Astrocyte (in vitro differentiated cells and primary cell): ENCODE measurements at regions not wholly inside any gene's neighbourhood (a gene's known extent, or its start where the extent isn't known, plus 50 kb on each side); places are given as distances from the start of the nearest gene placed in this dataset.

Source experiments
- DNase-seq: peaks from one replicate; pipeline ENCODE4 v3.0.0-alpha.2; 2010; ENCODE audit warnings: low read depth
- FAIRE-seq: peaks from 2 replicates; lab custom pipeline; 2011; peaks lifted over from hg19 to GRCh38; lab: Jason Lieb, UNC
- H2AFZ ChIP-seq: 2 replicates; pipeline ENCODE4 v1.6.0; 2012; ENCODE audit warnings: low read depth, low read length, inconsistent platforms
- H3K27ac ChIP-seq: 2 replicates; pipeline ENCODE4 v1.5.1; 2011; ENCODE audit warnings: low read depth, low read length, inconsistent platforms
- H3K27me3 ChIP-seq: 2 replicates; pipeline ENCODE4 v1.6.0; 2011; ENCODE audit warnings: low read length, inconsistent platforms; ENCODE audit not compliant: insufficient read depth
- H3K36me3 ChIP-seq: 2 replicates; pipeline ENCODE4 v1.5.1; 2011; ENCODE audit warnings: low read length, inconsistent platforms; ENCODE audit not compliant: insufficient read depth
- H3K4me1 ChIP-seq: 2 replicates; pipeline ENCODE4 v1.5.1; 2011; ENCODE audit warnings: low read length, inconsistent platforms; ENCODE audit not compliant: insufficient read depth
- H3K4me2 ChIP-seq: 2 replicates; pipeline ENCODE4 v1.6.0; 2012; ENCODE audit warnings: low read length, inconsistent platforms
- H3K4me3 ChIP-seq: 2 replicates; pipeline ENCODE4 v1.5.1; 2011; ENCODE audit warnings: low read depth, mild to moderate bottlenecking, low read length, inconsistent platforms; ENCODE audit not compliant: insufficient read depth
- H3K79me2 ChIP-seq: 2 replicates; pipeline ENCODE4 v1.6.0; 2012; ENCODE audit warnings: mild to moderate bottlenecking, low read length, inconsistent platforms; ENCODE audit not compliant: insufficient read depth
- H3K9ac ChIP-seq: 2 replicates; pipeline ENCODE4 v1.6.0; 2012; ENCODE audit warnings: mild to moderate bottlenecking, low read length, inconsistent platforms
- H3K9me3 ChIP-seq: 2 replicates; pipeline ENCODE4 v1.5.1; 2012; ENCODE audit warnings: low read depth, mild to moderate bottlenecking, low read length, inconsistent platforms; ENCODE audit not compliant: insufficient read depth
- H4K20me1 ChIP-seq: 2 replicates; pipeline ENCODE4 v1.6.0; 2012; ENCODE audit warnings: low read length, inconsistent platforms; ENCODE audit not compliant: insufficient read depth
- H3K27ac Mint-ChIP-seq: one replicate; pipeline ENCODE4 v1.8.0; 2021; ENCODE audit warnings: mild to moderate bottlenecking, mixed read lengths; ENCODE audit not compliant: unreplicated experiment
- H3K27me3 Mint-ChIP-seq: one replicate; pipeline ENCODE4 v1.8.0; 2021; ENCODE audit warnings: low read depth, mixed read lengths; ENCODE audit not compliant: unreplicated experiment
- H3K36me3 Mint-ChIP-seq: one replicate; pipeline ENCODE4 v1.8.0; 2021; ENCODE audit warnings: low read depth, mixed read lengths; ENCODE audit not compliant: unreplicated experiment
- H3K4me1 Mint-ChIP-seq: one replicate; pipeline ENCODE4 v1.8.0; 2021; ENCODE audit warnings: low read depth, mixed read lengths; ENCODE audit not compliant: unreplicated experiment
- H3K4me3 Mint-ChIP-seq: one replicate; pipeline ENCODE4 v1.8.0; 2021; ENCODE audit warnings: mild to moderate bottlenecking, moderate library complexity, mixed read lengths; ENCODE audit not compliant: unreplicated experiment
- H3K9me3 Mint-ChIP-seq: one replicate; pipeline ENCODE4 v1.8.0; 2021; ENCODE audit warnings: mild to moderate bottlenecking, mixed read lengths; ENCODE audit not compliant: unreplicated experiment
- EZH2 ChIP-seq: IDR thresholded peaks from 2 replicates; pipeline ENCODE4 v1.6.1; 2012; ENCODE audit warnings: mild to moderate bottlenecking, low read length, inconsistent platforms; ENCODE audit not compliant: insufficient read depth
- TF ChIP-seq, protein P1 (sequence below): IDR thresholded peaks from 2 replicates; pipeline ENCODE4 v1.5.1; 2011; ENCODE audit warnings: low read depth, mild to moderate bottlenecking, inconsistent platforms, low read length, moderate library complexity; ENCODE audit not compliant: insufficient read depth

DNA sequence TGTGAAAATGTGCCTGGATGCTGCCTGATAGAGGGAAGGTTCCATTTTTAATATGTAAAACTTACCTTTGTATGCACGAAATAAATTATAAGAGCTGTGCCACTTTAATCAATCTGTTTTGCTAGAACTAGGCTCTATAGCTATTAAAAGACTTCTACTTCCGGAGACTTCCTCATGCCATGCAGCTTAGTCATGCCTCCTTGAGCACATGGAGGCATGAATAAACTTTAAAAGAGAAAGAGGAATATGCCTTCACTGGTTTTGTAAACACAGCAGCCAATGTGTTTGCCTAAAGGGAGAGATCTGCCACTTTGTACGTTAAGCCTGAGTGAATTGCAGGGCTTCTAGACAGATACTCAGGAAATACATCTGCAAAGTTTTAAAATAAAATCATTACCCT lies 604.6 kb downstream of the LRRIQ3 start:
- H3K9me3 ChIP-seq: no peaks in the 10 kb centered on the region
- peaks cover 19% of the 10 kb centered on the region for H3K4me1 Mint-ChIP-seq
- H3K27me3 Mint-ChIP-seq: no peaks in the 10 kb centered on the region
- no peaks in the 10 kb centered on the region for H3K36me3 ChIP-seq
- H3K27me3 ChIP-seq: no peaks in the 10 kb centered on the region
- H2AFZ ChIP-seq: peak overlapping the region; percentile 73
- no peaks in the 10 kb centered on the region for H3K79me2 ChIP-seq
- peaks cover 10% of the 10 kb centered on the region for H3K4me1 ChIP-seq
- peak overlapping the region; percentile 38 for H3K9ac ChIP-seq
- no peak for FAIRE-seq
- no peak overlapping the region for H3K4me3 Mint-ChIP-seq
- H3K27ac Mint-ChIP-seq: peak overlapping the region; percentile 47
- H3K9me3 Mint-ChIP-seq: no peaks in the 10 kb centered on the region
- peak overlapping the region; percentile 41 for H3K27ac ChIP-seq
- TF ChIP-seq, protein P1, sequence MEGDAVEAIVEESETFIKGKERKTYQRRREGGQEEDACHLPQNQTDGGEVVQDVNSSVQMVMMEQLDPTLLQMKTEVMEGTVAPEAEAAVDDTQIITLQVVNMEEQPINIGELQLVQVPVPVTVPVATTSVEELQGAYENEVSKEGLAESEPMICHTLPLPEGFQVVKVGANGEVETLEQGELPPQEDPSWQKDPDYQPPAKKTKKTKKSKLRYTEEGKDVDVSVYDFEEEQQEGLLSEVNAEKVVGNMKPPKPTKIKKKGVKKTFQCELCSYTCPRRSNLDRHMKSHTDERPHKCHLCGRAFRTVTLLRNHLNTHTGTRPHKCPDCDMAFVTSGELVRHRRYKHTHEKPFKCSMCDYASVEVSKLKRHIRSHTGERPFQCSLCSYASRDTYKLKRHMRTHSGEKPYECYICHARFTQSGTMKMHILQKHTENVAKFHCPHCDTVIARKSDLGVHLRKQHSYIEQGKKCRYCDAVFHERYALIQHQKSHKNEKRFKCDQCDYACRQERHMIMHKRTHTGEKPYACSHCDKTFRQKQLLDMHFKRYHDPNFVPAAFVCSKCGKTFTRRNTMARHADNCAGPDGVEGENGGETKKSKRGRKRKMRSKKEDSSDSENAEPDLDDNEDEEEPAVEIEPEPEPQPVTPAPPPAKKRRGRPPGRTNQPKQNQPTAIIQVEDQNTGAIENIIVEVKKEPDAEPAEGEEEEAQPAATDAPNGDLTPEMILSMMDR: no peak
- TF ChIP-seq EZH2: no peak
- peak overlapping the region; percentile 79 for H3K4me2 ChIP-seq
- no peaks in the 10 kb centered on the region for H4K20me1 ChIP-seq
- no peaks in the 10 kb centered on the region for H3K36me3 Mint-ChIP-seq
- DNase-seq: peak; percentile 70
- H3K4me3 ChIP-seq: peak overlapping the region; percentile 38

DNA sequence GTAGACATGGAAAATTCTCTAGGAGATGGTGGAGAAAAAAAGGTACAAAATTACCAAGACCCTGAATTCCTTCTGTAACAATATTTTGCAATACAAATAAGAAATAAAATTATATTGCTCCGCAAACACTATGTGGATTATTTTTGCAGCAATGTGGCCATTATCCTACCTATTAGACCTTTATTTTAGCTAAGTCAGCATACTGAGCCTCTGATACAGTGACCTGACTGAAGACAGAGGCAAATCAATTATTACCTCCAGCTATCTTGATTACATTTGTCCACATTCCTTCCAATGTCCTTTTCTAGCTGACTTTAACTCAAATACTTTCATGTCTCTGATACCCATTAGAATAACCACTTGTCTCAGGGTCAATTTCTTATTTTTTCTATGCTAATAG lies 610.9 kb downstream of the LRRIQ3 start:
- no peaks in the 10 kb centered on the region for H3K4me1 Mint-ChIP-seq
- no peak for DNase-seq

DNA sequence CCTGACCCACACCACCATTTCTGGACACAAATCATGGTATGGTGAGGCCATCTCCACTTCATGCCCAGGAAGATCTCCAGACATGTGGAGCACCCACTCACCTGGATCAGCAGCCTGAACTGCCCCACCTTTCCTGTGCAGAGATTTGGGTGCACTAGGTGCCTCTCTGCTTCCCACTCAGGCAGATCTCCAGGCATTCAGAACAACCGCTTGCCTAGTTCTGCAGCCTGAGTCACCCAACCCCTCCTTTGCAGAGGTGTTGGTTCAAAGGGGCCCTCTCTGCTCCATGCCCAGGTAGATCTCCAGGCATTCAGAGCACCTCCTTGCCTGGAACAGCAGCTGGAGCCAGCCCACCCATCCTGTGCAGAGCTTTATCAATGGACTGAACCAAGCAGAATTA lies 620.8 kb downstream of the LRRIQ3 start:
- Histone ChIP-seq H3K4me1 (no peaks in the 10 kb centered on the region), H3K27ac (no peak overlapping the region), H3K36me3 (no peaks in the 10 kb centered on the region), H3K9ac (no peak overlapping the region), H3K9me3 (no peaks in the 10 kb centered on the region), H3K4me2 (no peak overlapping the region), H4K20me1 (no peaks in the 10 kb centered on the region), H3K4me3 (no peak overlapping the region), H3K27me3 (no peaks in the 10 kb centered on the region), H3K79me2 (no peaks in the 10 kb centered on the region), H2AFZ (no peak overlapping the region)
- H3K36me3 Mint-ChIP-seq: no peaks in the 10 kb centered on the region
- no peak overlapping the region for H3K4me3 Mint-ChIP-seq
- DNase-seq: no peak
- H3K27ac Mint-ChIP-seq: no peak overlapping the region
- no peak for FAIRE-seq
- H3K9me3 Mint-ChIP-seq: peaks cover 6% of the 10 kb centered on the region
- H3K4me1 Mint-ChIP-seq: no peaks in the 10 kb centered on the region
- TF ChIP-seq EZH2: no peak
- no peaks in the 10 kb centered on the region for H3K27me3 Mint-ChIP-seq

More for the DNA sequence above, 610.9 kb downstream of the LRRIQ3 start:
- Histone ChIP-seq H3K4me3 (no peak overlapping the region), H3K9me3 (no peaks in the 10 kb centered on the region), H3K4me1 (no peaks in the 10 kb centered on the region), H2AFZ (no peak overlapping the region), H3K27me3 (no peaks in the 10 kb centered on the region), H3K9ac (no peak overlapping the region), H3K4me2 (no peak overlapping the region), H3K36me3 (no peaks in the 10 kb centered on the region), H4K20me1 (no peaks in the 10 kb centered on the region), H3K27ac (no peak overlapping the region), H3K79me2 (no peaks in the 10 kb centered on the region)
- no peaks in the 10 kb centered on the region for H3K27me3 Mint-ChIP-seq
- TF ChIP-seq EZH2: no peak
- TF ChIP-seq, protein P1: no peak
- no peak overlapping the region for H3K27ac Mint-ChIP-seq
- no peak overlapping the region for H3K4me3 Mint-ChIP-seq
- no peak for FAIRE-seq
- H3K9me3 Mint-ChIP-seq: no peaks in the 10 kb centered on the region
- H3K36me3 Mint-ChIP-seq: no peaks in the 10 kb centered on the region
